ENCODE measurements at regions not wholly inside any gene's neighbourhood (a gene's known extent, or its start where the extent isn't known, plus 50 kb on each side); places are given as distances from the start of the nearest gene placed in this dataset.
"Not testable (repeated sequence)": the region's sequence is repeated elsewhere in the genome, so short reads cannot be mapped to it uniquely, and the experiment has no call there.

GRCh38 chr17:71639865-71640264 is 481.0 kb upstream of the SOX9 start:
- intact Hi-C loops (cut with micrococcal nuclease): no loop called here
- peaks cover 11% of the 10 kb centered on the region for H3K9me3 Mint-ChIP-seq
- H3K36me3 Mint-ChIP-seq (ENCODE audit: low read depth): no peaks in the 10 kb centered on the region
- H3K4me1 Mint-ChIP-seq (ENCODE audit: low read depth): no peaks in the 10 kb centered on the region
- ATAC-seq (no peak), DNase-seq (no peak)
- H3K4me3 Mint-ChIP-seq: no peak overlapping the region
- no peaks in the 10 kb centered on the region for H3K27me3 Mint-ChIP-seq
- ChIA-PET CTCF (no interaction called here), POLR2A (no interaction called here)
- no peak overlapping the region for H3K27ac Mint-ChIP-seq
- no peak for TF ChIP-seq CTCF (IDR thresholded peaks at IDR 0.05)

- H3K4me3 Mint-ChIP-seq; H3K27me3 Mint-ChIP-seq; POLR2A ChIA-PET; intact Hi-C loops (cut with micrococcal nuclease); DNase-seq; H3K4me1 Mint-ChIP-seq (ENCODE audit: low read depth); CTCF ChIA-PET; ATAC-seq; H3K36me3 Mint-ChIP-seq (ENCODE audit: low read depth); H3K27ac Mint-ChIP-seq: not testable (repeated sequence)
- H3K9me3 Mint-ChIP-seq: peaks cover 15% of the 10 kb centered on the region
These were observed 473.9 kb upstream of the SOX9 start for GRCh38 chr17:71646890-71647289.

- CTCF ChIA-PET; DNase-seq; H3K36me3 Mint-ChIP-seq (ENCODE audit: low read depth); H3K27ac Mint-ChIP-seq; POLR2A ChIA-PET; H3K4me1 Mint-ChIP-seq (ENCODE audit: low read depth); H3K27me3 Mint-ChIP-seq; ATAC-seq; intact Hi-C loops (cut with micrococcal nuclease); H3K4me3 Mint-ChIP-seq: not testable (repeated sequence)
- peaks cover 18% of the 10 kb centered on the region for H3K9me3 Mint-ChIP-seq
These were observed 472.5 kb upstream of the SOX9 start for GRCh38 chr17:71648342-71648741.

GRCh38 chr17:71649941-71650350 is 470.9 kb upstream of the SOX9 start:
- no peak for ATAC-seq
- DNase-seq: no peak
- CTCF ChIA-PET: no interaction called here
- Mint-ChIP-seq H3K4me3 (no peak overlapping the region), H3K4me1 (ENCODE audit: low read depth) (no peaks in the 10 kb centered on the region), H3K9me3 (peaks cover 12% of the 10 kb centered on the region), H3K36me3 (ENCODE audit: low read depth) (no peaks in the 10 kb centered on the region), H3K27me3 (no peaks in the 10 kb centered on the region), H3K27ac (no peak overlapping the region)
- POLR2A ChIA-PET: no interaction called here
- no peak for TF ChIP-seq CTCF (IDR thresholded peaks at IDR 0.05)
- intact Hi-C loops (cut with micrococcal nuclease): no loop called here

GRCh38 chr17:71655542-71655941 is 465.3 kb upstream of the SOX9 start:
- Mint-ChIP-seq H3K9me3 (peaks cover 8% of the 10 kb centered on the region), H3K27me3 (no peaks in the 10 kb centered on the region), H3K27ac (no peak overlapping the region), H3K4me3 (no peak overlapping the region), H3K36me3 (ENCODE audit: low read depth) (no peaks in the 10 kb centered on the region), H3K4me1 (ENCODE audit: low read depth) (no peaks in the 10 kb centered on the region)
- ChIA-PET POLR2A (no interaction called here), CTCF (no interaction called here)
- DNase-seq (no peak), ATAC-seq (no peak)
- TF ChIP-seq CTCF (IDR thresholded peaks at IDR 0.05): no peak
- intact Hi-C loops (cut with micrococcal nuclease): no loop called here

GRCh38 chr17:71656964-71657858 is 463.6 kb upstream of the SOX9 start:
- H3K4me1 Mint-ChIP-seq (ENCODE audit: low read depth): no peaks in the 10 kb centered on the region
- no peaks in the 10 kb centered on the region for H3K36me3 Mint-ChIP-seq (ENCODE audit: low read depth)
- ChIA-PET CTCF (no interaction called here), POLR2A (no interaction called here)
- no peak overlapping the region for H3K27ac Mint-ChIP-seq
- no peak overlapping the region for H3K4me3 Mint-ChIP-seq
- no peaks in the 10 kb centered on the region for H3K27me3 Mint-ChIP-seq
- peaks cover 5% of the 10 kb centered on the region for H3K9me3 Mint-ChIP-seq
- TF ChIP-seq CTCF (IDR thresholded peaks at IDR 0.05): no peak
- no peak for ATAC-seq
- DNase-seq: no peak
- intact Hi-C loops (cut with micrococcal nuclease): no loop called here

All from activated CD8-positive, alpha-beta T cell treated with anti-CD3 and anti-CD28 coated beads for 36 hours (primary cell).